GM10266 (cell line): ENCODE measurements at regions not wholly inside any gene's neighbourhood (a gene's known extent, or its start where the extent isn't known, plus 50 kb on each side); places are given as distances from the start of the nearest gene placed in this dataset.
"Not testable (repeated sequence)": the region's sequence is repeated elsewhere in the genome, so short reads cannot be mapped to it uniquely, and the experiment has no call there.

Source experiments
- DNase-seq: peaks from one replicate; pipeline ENCODE4 v3.0.0; 2012; ENCODE audit errors: extremely low spot score
- TF ChIP-seq, protein P1 (sequence below): IDR thresholded peaks from 2 replicates; pipeline ENCODE4 v1.5.1; 2012; ENCODE audit warnings: mild to moderate bottlenecking, low read depth; ENCODE audit not compliant: control insufficient read depth, insufficient read depth; ENCODE audit errors: missing control alignments

DNA sequence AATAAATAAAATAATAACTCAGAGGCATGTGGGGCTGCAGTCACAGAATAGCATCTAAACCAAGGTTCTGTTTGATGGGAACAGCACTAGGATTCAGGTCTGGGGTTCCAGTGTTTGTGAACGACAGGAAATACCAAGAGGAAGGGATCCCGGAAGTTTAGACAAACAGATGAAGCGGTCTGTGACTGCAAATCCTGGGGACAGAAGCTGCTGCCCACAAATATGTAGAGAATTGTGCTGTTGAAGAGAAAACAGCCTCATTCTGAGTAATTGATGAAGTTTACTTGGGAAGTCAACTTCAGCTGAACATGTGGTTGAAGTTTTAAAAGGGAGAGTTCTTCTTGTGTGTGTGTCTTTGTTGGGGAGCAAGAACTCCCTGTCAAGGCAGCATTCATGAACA lies 98.4 kb upstream of the TBX5 start:
- no peak for DNase-seq
- TF ChIP-seq, protein P1, sequence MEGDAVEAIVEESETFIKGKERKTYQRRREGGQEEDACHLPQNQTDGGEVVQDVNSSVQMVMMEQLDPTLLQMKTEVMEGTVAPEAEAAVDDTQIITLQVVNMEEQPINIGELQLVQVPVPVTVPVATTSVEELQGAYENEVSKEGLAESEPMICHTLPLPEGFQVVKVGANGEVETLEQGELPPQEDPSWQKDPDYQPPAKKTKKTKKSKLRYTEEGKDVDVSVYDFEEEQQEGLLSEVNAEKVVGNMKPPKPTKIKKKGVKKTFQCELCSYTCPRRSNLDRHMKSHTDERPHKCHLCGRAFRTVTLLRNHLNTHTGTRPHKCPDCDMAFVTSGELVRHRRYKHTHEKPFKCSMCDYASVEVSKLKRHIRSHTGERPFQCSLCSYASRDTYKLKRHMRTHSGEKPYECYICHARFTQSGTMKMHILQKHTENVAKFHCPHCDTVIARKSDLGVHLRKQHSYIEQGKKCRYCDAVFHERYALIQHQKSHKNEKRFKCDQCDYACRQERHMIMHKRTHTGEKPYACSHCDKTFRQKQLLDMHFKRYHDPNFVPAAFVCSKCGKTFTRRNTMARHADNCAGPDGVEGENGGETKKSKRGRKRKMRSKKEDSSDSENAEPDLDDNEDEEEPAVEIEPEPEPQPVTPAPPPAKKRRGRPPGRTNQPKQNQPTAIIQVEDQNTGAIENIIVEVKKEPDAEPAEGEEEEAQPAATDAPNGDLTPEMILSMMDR: no peak

DNA sequence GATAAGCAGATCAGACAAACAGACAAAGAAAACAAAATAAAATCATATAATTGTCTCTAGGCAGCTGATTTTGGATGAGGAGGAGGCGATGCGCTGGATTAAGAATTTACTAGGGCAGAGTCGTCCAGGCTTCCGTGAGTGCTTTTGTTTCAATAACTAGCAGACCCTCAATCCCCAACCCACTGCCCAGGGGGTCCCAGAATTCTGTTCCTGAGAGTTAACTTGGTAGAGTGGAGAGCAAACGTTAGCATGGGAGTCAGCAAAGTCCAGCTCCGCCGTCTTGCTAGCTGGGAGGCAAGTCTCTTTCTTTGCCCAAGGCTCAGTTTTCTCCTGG lies 95.5 kb upstream of the TBX5 start:
- DNase-seq: no peak
- TF ChIP-seq, protein P1: no peak

DNA sequence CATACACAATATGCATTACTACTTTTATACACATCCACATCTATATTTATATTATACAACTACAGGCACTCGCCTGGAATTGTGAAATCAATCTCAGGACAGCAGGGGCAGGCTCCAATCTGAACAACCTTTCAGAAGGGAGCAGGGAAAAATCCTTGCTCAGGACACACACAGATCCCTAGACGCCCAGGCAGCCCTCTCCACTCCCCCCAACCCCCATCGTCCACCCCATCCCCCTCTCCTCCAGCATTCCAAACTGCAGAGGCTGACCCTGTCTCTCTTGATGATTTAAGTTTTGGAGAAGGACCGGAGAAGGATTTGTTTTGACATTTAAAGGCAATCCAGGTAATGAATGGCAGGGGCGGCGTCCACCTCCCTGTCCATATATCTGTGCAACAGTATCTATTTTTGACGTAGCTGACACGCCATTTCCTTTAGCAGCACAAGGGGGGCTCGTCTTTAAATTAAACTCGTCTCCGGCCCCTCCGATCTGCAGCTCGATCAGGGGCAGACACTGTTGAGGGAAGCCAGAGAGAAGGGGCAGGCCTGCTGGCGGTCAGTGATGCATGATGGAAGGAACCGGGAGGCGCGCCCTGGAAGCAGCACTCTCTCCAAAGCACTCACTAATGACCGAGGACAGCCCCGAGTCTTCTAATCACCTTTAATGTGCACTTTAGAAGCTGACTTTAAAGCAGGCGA lies 95.0 kb upstream of the TBX5 start:
- TF ChIP-seq, protein P1: no peak
- DNase-seq: no peak

DNA sequence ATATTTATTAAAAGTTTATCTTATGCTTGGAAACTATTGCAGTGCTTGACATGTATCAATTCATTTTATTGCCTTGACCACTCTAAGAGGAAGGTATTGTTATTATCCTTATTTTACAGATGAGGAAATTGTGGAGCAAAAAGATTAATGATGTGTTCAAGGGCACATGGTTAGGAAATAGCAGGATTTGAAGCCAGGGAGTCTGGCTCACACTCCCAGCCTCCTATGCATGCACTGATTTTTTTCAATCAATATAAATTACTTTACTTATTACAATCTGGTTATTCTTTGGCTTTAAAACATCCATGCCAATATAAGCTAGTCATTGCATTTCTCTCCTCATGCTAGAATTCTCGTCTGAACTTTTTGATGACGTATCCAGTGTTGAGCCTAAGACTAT lies 94.2 kb upstream of the TBX5 start:
- TF ChIP-seq, protein P1: no peak
- no peak for DNase-seq

DNA sequence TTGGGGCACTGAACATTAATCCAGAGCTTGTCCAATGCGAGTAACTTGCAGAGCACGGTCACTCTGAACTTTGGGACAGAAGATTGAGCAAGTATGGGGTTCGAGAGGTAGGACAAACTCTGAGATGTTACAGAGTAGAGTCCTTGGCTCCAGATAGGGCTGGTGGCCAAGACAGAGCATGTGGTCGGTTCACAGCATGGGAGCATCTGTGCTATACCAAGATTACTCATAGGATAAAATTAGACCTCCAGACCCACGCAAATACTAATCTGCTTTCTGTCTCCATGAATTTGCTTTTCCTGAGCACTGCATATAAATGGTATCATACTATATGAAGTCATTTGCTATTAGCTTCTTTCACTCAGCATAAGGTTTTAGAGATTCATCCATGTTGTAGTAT lies 93.4 kb upstream of the TBX5 start:
- DNase-seq: no peak

GRCh38 chr12:114491916-114492315 lies 86.0 kb upstream of the TBX5 start:
- no peak for DNase-seq
- TF ChIP-seq, protein P1: no peak

More for the DNA sequence above, 93.4 kb upstream of the TBX5 start:
- TF ChIP-seq, protein P1: no peak

DNA sequence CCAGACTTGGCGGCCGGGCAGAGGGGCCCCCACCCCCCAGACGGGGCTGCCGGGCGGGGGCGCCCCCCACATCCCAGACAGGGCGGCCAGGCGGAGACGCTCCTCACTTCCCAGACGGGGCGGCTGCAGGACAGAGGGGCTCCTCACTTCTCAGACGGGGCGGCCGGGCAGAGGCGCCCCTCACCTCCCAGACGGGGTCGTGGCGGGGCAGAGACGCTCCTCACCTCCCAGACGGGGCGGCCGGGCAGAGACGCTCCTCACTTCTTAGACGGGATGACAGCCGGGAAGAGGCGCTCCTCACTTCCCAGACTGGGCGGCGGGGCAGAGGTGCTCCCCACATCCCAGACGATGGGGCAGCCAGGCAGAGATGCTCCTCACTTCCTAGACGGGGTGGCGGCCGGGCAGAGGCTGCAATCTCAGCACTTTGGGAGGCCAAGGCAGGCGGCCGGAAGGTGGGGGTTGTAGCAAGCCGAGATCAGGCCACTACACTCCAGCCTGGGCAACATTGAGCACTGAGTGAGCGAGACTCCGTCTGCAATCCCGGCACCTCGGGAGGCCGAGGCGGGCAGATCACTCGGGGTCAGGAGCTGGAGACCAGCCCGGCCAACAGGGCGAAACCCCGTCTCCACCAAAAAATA lies 79.0 kb upstream of the TBX5 start:
- not testable (repeated sequence) for DNase-seq

DNA sequence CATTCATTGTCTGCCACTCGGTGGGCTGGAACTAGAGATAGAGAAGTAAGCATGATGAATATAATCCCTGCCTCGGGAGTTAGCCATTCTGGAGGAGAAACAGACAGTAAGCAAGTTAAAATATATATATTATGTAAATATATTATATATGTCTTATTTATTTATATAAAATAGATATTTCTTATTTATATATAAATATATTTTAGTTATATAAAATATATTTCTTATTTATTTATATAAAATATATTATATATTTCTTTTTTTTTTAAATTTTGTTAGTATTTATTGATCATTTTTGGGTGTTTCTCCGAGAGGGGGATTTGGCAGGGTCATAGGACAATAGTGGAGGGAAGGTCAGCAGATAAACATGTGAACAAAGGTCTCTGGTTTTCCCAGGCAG lies 78.1 kb upstream of the TBX5 start:
- TF ChIP-seq, protein P1: no peak

More for the DNA sequence above, 78.1 kb upstream of the TBX5 start:
- no peak for DNase-seq
